Subcutaneous abdominal adipose tissue (tissue), 5 donors: ENCODE measurements at regions not wholly inside any gene's neighbourhood (a gene's known extent, or its start where the extent isn't known, plus 50 kb on each side); places are given as distances from the start of the nearest gene placed in this dataset.
"Not testable (repeated sequence)": the region's sequence is repeated elsewhere in the genome, so short reads cannot be mapped to it uniquely, and the experiment has no call there.

Source experiments
- H3K27ac ChIP-seq: one replicate; pipeline ENCODE4 v1.7.0; 2013; ENCODE audit warnings: low read depth, mild to moderate bottlenecking, inconsistent platforms, low read length, moderate library complexity
- H3K27me3 ChIP-seq, 5 donors: one replicate each; pipeline ENCODE4 v1.7.0; 2013; ENCODE audit warnings: low read length in 5 of 5, inconsistent platforms in 1 of 5; ENCODE audit not compliant: control insufficient read depth in 5 of 5, insufficient read depth in 4 of 5
- H3K36me3 ChIP-seq, 5 donors: one replicate each; pipeline ENCODE4 v1.7.0; 2013; ENCODE audit warnings: low read length in 5 of 5; ENCODE audit not compliant: control insufficient read depth in 5 of 5, insufficient read depth in 5 of 5
- H3K4me1 ChIP-seq, 5 donors: one replicate each; pipeline ENCODE4 v1.7.0; 2013; ENCODE audit warnings: low read length in 5 of 5, mild to moderate bottlenecking in 3 of 5, moderate library complexity in 1 of 5; ENCODE audit not compliant: control insufficient read depth in 5 of 5, insufficient read depth in 5 of 5
- H3K4me3 ChIP-seq, 5 donors: one replicate each; pipeline ENCODE4 v1.7.0; 2013; ENCODE audit warnings: low read length in 5 of 5, low read depth in 1 of 5
- H3K9ac ChIP-seq, 5 donors: one replicate each; pipeline ENCODE4 v1.7.0; 2013; ENCODE audit warnings: low read length in 5 of 5, mild to moderate bottlenecking in 4 of 5, moderate library complexity in 3 of 5
- H3K9me3 ChIP-seq, 5 donors: one replicate each; pipeline ENCODE4 v1.7.0; 2013; ENCODE audit warnings: low read length in 5 of 5; ENCODE audit not compliant: control insufficient read depth in 5 of 5
- donor health status: healthy.
- donor health status: healthy.
- donor health status: healthy.
- donor health status: healthy.
- donor health status: healthy.

- Histone ChIP-seq H3K9ac (no peak overlapping the region), H3K4me3 (no peak overlapping the region), H3K9me3 (no peaks in the 10 kb centered on the region), H3K36me3 (no peaks in the 10 kb centered on the region), H3K4me1 (no peaks in the 10 kb centered on the region), H3K27me3 (no peaks in the 10 kb centered on the region), H3K27ac (no peak overlapping the region)
Observed at GRCh38 chr7:115329006-115329405, 407.1 kb downstream of the MDFIC start.

DNA sequence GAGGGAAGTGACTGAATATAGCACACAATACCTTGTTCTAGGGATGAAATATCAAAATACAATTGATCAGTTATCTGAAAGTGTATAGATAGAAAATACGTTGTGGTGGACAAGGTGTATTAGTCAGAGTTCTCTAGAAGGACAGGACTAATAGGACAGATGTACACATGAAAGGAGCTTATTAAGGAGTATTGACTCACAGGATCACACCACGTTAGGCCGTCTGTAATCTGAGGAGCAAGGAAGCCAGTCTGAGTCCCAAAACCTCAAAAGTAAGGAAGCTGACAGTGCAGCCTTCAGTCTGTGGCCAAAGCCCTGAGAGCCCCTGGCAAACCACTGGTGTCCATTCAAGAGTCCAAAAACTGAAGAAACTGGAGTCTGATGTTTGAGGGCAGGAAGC, 406.1 kb downstream of the MDFIC start:
- H3K4me3 ChIP-seq = no peak overlapping the region
- no peak overlapping the region for H3K27ac ChIP-seq
- H3K9ac ChIP-seq = no peak overlapping the region
- H3K36me3 ChIP-seq = no peaks in the 10 kb centered on the region
- H3K27me3 ChIP-seq = no peaks in the 10 kb centered on the region
- no peaks in the 10 kb centered on the region for H3K9me3 ChIP-seq
- no peaks in the 10 kb centered on the region for H3K4me1 ChIP-seq

GRCh38 chr7:115327326-115327725, 405.4 kb downstream of the MDFIC start:
- no peaks in the 10 kb centered on the region for H3K4me1 ChIP-seq
- H3K27me3 ChIP-seq = no peaks in the 10 kb centered on the region
- H3K4me3 ChIP-seq = no peak overlapping the region
- H3K27ac ChIP-seq = no peak overlapping the region
- H3K9me3 ChIP-seq = no peaks in the 10 kb centered on the region
- H3K9ac ChIP-seq = no peak overlapping the region
- H3K36me3 ChIP-seq = no peaks in the 10 kb centered on the region

DNA sequence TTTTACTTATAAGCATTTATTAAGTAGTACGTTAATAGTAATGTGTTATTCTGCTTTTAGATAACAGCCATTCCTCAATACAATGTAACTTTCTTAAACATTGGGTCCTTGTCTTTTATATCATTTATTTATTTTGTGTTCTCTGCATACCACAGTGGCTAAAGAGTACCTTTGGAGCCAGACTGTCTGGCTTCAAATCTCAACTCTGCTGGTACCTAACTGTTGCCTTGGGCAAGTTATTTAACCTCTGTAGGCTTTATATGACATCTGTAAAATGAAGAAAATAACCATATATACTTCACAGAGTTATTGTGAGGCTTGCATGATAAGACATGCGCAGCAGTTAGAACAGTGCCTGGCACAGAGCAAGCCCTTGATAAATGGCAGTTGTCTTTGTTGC, 397.6 kb downstream of the MDFIC start:
- Histone ChIP-seq H3K27me3 (no peaks in the 10 kb centered on the region), H3K4me1 (no peaks in the 10 kb centered on the region), H3K36me3 (no peaks in the 10 kb centered on the region), H3K9ac (no peak overlapping the region), H3K4me3 (no peak overlapping the region), H3K9me3 (no peaks in the 10 kb centered on the region), H3K27ac (no peak overlapping the region)

- H3K4me1 ChIP-seq, H3K9me3 ChIP-seq, H3K27ac ChIP-seq, H3K9ac ChIP-seq, H3K4me3 ChIP-seq, H3K27me3 ChIP-seq, H3K36me3 ChIP-seq: not testable (repeated sequence)
Observed at GRCh38 chr7:115310316-115310715, 388.4 kb downstream of the MDFIC start.

DNA sequence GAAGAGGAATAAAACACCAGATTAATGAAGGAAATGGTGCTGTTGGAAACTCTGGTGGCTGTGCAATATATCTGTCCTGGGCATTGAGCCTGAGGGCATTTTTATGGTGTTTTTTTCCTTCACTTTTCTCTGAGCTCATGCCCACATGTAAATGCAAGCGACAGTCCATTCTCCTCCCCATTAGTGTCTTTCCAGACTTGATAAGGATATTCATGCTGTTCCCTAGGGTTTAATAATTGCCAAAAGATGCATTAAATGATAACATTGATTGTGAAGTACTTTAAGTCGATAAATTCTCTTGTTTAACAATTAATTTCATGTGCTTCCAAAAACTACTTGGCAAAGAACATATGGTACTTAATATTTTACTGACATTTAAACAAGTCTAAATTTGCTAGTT, 384.7 kb downstream of the MDFIC start:
- Histone ChIP-seq H3K4me3 (no peak overlapping the region), H3K27me3 (no peaks in the 10 kb centered on the region), H3K27ac (no peak overlapping the region), H3K4me1 (no peaks in the 10 kb centered on the region), H3K9ac (no peak overlapping the region), H3K36me3 (no peaks in the 10 kb centered on the region), H3K9me3 (no peaks in the 10 kb centered on the region)

DNA sequence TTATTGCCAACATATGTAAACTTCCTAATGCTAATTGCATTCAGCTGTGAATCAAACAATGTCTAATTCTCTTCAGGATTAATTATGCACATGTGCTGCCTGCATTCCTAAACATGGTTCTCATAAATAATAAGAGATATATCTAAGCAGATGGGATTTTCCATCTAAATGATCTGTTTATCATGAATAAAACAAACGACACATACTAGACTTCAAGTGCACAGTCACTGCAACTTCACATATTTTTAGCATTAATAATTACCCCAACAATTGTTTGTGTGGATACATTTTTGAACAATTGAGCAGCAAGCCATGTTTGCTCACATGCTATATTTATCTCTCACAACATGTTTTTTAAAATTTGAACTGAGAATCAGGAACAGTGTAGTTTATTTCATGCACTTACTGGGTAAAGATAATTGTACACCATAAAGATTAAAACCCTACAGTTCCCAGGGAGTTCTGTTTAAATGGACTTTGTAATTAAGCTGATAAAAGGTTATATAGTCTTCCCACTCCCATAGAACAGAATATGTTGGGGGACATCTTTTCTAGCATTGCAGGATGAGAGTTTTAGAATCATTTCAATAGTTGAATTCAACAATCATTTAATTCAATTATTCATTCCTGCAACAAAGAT, 378.5 kb downstream of the MDFIC start:
- Histone ChIP-seq H3K36me3 (no peaks in the 10 kb centered on the region), H3K9ac (no peak overlapping the region), H3K9me3 (no peaks in the 10 kb centered on the region), H3K27ac (no peak overlapping the region), H3K27me3 (no peaks in the 10 kb centered on the region), H3K4me1 (peaks cover 0 to 10% (median 0%) of the 10 kb centered on the region in 5 donors), H3K4me3 (no peak overlapping the region)

DNA sequence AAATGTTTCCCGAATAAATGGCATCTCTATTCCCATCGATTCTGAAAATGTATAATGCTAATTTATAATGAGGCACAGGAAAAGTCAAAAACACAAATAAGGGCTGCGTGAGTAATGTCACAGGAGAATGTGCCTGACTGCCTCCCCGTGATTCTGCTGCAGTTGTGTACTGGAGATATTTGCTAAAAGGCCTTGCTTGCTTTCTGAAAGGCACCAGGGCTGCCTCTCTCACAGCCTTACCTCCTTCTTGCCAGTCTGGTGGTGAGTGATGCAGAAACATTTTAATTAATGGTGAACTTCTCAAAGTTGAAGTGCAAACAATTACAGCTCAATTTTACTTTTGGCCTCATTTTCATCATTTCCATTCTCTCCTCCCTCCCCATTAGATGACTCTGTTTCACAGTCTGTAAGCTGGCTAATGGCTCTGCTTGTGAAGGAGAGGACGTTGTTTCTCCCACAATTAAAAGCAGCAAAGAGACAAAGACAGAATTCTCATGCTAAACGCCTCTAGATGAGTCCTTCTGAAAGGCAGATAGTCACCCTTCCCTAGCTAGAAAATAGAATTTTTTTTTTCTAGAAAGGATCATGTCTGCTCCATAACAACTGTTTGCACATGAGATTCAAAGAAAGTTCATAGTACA, 377.6 kb downstream of the MDFIC start:
- no peaks in the 10 kb centered on the region for H3K9me3 ChIP-seq
- H3K4me1 ChIP-seq = peaks cover 0 to 10% (median 0%) of the 10 kb centered on the region in 5 donors
- H3K27ac ChIP-seq = no peak overlapping the region
- no peaks in the 10 kb centered on the region for H3K27me3 ChIP-seq
- no peak overlapping the region for H3K4me3 ChIP-seq
- no peak overlapping the region for H3K9ac ChIP-seq
- H3K36me3 ChIP-seq = no peaks in the 10 kb centered on the region

DNA sequence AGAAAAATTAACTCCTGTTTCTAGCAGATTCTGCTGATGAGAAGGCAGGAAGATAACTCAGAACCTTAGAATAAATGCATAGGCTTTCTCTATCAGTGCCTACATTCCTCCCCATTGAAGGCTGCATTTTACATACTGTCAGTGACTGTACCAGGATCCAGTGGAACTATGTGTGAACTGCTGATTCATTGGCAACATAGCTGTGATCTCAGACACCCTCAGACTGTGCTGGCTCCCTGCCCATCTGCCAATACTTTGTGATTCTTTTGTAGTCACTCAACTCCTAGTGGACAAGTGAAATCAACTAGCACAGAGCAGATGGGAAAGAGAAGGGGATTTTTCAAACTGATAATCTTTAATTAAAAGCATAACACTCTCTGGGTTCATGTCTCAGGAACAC, 375.8 kb downstream of the MDFIC start:
- H3K36me3 ChIP-seq = no peaks in the 10 kb centered on the region
- no peak overlapping the region for H3K4me3 ChIP-seq
- no peak overlapping the region for H3K9ac ChIP-seq
- no peaks in the 10 kb centered on the region for H3K27me3 ChIP-seq
- H3K9me3 ChIP-seq = no peaks in the 10 kb centered on the region
- no peak overlapping the region for H3K27ac ChIP-seq
- peaks cover 0 to 10% (median 0%) of the 10 kb centered on the region in 5 donors for H3K4me1 ChIP-seq

- H3K4me3 ChIP-seq = no peak overlapping the region
- H3K9me3 ChIP-seq = no peaks in the 10 kb centered on the region
- H3K4me1 ChIP-seq = peaks cover 0 to 10% (median 0%) of the 10 kb centered on the region in 5 donors
- H3K27ac ChIP-seq = no peak overlapping the region
- H3K9ac ChIP-seq = no peak overlapping the region
- H3K36me3 ChIP-seq = no peaks in the 10 kb centered on the region
- H3K27me3 ChIP-seq = no peaks in the 10 kb centered on the region
Observed at GRCh38 chr7:115293628-115294240, 371.8 kb downstream of the MDFIC start.
